ENCODE measurements at regions not wholly inside any gene's neighbourhood (a gene's known extent, or its start where the extent isn't known, plus 50 kb on each side); places are given as distances from the start of the nearest gene placed in this dataset.

DNA sequence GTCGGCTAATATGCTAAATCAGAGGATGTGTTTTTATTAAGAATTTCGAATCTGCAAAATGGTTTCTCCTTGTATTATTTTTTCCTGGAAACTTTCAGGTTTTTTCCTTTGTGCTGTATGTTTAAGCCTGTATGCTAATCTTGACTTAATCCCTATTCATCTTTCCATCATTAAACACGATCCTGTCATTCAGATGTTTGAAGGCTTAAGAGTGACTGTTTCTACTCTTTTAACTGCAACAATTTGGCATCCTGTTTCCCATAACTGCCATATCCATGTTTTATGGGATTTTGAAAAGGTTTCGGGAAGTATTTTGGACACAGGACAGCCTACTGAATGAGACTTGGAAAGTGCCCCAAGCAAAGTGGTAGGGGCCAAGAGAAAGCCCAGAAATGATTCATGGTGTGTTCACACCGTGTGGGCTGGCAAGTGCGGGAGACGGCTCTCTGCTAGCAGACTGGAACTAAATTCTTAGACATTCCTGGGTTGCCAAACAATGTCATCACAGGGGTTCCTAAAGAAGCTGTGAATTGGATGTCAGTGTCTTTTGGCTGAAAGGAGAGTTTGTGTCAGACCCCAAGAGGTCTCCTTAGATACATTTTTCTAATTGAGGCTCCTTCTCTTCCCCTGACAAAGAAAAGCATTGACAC is 125.4 kb upstream of the ADAMTS16 start:
- TF ChIP-seq, protein P1, sequence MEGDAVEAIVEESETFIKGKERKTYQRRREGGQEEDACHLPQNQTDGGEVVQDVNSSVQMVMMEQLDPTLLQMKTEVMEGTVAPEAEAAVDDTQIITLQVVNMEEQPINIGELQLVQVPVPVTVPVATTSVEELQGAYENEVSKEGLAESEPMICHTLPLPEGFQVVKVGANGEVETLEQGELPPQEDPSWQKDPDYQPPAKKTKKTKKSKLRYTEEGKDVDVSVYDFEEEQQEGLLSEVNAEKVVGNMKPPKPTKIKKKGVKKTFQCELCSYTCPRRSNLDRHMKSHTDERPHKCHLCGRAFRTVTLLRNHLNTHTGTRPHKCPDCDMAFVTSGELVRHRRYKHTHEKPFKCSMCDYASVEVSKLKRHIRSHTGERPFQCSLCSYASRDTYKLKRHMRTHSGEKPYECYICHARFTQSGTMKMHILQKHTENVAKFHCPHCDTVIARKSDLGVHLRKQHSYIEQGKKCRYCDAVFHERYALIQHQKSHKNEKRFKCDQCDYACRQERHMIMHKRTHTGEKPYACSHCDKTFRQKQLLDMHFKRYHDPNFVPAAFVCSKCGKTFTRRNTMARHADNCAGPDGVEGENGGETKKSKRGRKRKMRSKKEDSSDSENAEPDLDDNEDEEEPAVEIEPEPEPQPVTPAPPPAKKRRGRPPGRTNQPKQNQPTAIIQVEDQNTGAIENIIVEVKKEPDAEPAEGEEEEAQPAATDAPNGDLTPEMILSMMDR (conservative IDR thresholded peaks at IDR 0.05; ENCODE audit: low read depth in 2 of 2), result no peak
- no peak for TF ChIP-seq ZNF331 (CRISPR knock-in tag; IDR thresholded peaks at IDR 0.05; ENCODE audit: low read depth)
- TF ChIP-seq, protein P2, sequence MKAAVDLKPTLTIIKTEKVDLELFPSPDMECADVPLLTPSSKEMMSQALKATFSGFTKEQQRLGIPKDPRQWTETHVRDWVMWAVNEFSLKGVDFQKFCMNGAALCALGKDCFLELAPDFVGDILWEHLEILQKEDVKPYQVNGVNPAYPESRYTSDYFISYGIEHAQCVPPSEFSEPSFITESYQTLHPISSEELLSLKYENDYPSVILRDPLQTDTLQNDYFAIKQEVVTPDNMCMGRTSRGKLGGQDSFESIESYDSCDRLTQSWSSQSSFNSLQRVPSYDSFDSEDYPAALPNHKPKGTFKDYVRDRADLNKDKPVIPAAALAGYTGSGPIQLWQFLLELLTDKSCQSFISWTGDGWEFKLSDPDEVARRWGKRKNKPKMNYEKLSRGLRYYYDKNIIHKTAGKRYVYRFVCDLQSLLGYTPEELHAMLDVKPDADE (IDR thresholded peaks at IDR 0.05), result no peak
- no peak for TF ChIP-seq EZH2 (IDR thresholded peaks at IDR 0.05; ENCODE audit: low read depth, unreplicated experiment)

All from GM23338 (cell line).